SK-N-SH (cell line): ENCODE measurements at regions not wholly inside any gene's neighbourhood (a gene's known extent, or its start where the extent isn't known, plus 50 kb on each side); places are given as distances from the start of the nearest gene placed in this dataset.

Experiments
- CTCF ChIA-PET: fragments of 300-600, 350-600 bp; formaldehyde crosslinking; extraction: SDS; loops from one replicate; lab custom pipeline; 2021; lab: Yijun Ruan, JAX
- POLR2A ChIA-PET: fragments of 350-600 bp; sonication (Branson Sonifier 250); formaldehyde crosslinking; extraction: SDS; loops from one replicate; lab custom pipeline; 2020; ENCODE audit warnings: antibody characterized with exemption, inconsistent platforms; lab: Yijun Ruan, JAX
- DNase-seq: peaks from one replicate; pipeline ENCODE4 v3.0.0; 2012
- H2AFZ ChIP-seq: fragments of 200-600 bp; sonication (generic); 2 replicates; pipeline ENCODE4 v1.8.1; 2016; ENCODE audit warnings: antibody characterized with exemption, mild to moderate bottlenecking, low read depth
- H3F3A ChIP-seq: fragments of 200-600 bp; sonication (generic); replicated peaks from 2 replicates; pipeline ENCODE3; 2016; ENCODE audit warnings: antibody characterized with exemption, mild to moderate bottlenecking; ENCODE audit not compliant: insufficient read depth
- H3K27ac ChIP-seq, 2 experiments: fragments of 200-500 bp in 1 of 2; fragments of 200-600 bp in 1 of 2; sonication (Bioruptor generic) in 1 of 2; sonication (generic), shearing (Covaris generic) in 1 of 2; 2 replicates each; pipeline versions ENCODE4 v1.5.1 to v1.6.1; 2014 to 2016; ENCODE audit warnings: low read depth in 2 of 2, inconsistent platforms in 1 of 2, low read length in 1 of 2, mild to moderate bottlenecking in 1 of 2, mixed read lengths in 1 of 2
- H3K27me3 ChIP-seq: fragments of 200-600 bp; sonication (generic), shearing (Covaris generic); 2 replicates; pipeline ENCODE4 v1.6.1; 2016; ENCODE audit warnings: mixed run types; ENCODE audit not compliant: insufficient read depth
- H3K36me3 ChIP-seq, 2 experiments: fragments of 200-500 bp in 1 of 2; fragments of 200-600 bp in 1 of 2; sonication (Bioruptor generic) in 1 of 2; sonication (generic) in 1 of 2; replicated peaks in 1 of 2; 2 replicates each; pipeline versions ENCODE3 to v1.5.1; 2014 to 2016; ENCODE audit warnings: low read length in 1 of 2, mild to moderate bottlenecking in 1 of 2; ENCODE audit not compliant: insufficient read depth in 2 of 2, control insufficient read depth in 1 of 2
- H3K4me1 ChIP-seq, 2 experiments: fragments of 200-500 bp in 1 of 2; fragments of 200-600 bp in 1 of 2; sonication (Bioruptor generic) in 1 of 2; sonication (generic), shearing (Covaris generic) in 1 of 2; 2 replicates each; pipeline versions ENCODE4 v1.5.1 to v1.6.1; 2014 to 2016; ENCODE audit warnings: low read depth in 1 of 2, low read length in 1 of 2, mixed run types in 1 of 2; ENCODE audit not compliant: insufficient read depth in 2 of 2, control insufficient read depth in 1 of 2
- H3K4me2 ChIP-seq: fragments of 200-600 bp; sonication (generic), shearing (Covaris generic); 2 replicates; pipeline ENCODE4 v1.6.1; 2017; ENCODE audit warnings: mixed run types
- H3K4me3 ChIP-seq, 2 experiments: fragments of 200-500 bp in 1 of 2; fragments of 200-600 bp in 1 of 2; sonication (Bioruptor generic) in 1 of 2; sonication (generic), shearing (Covaris generic) in 1 of 2; 2 replicates each; pipeline versions ENCODE4 v1.5.1 to v1.8.1; 2014 to 2016; ENCODE audit warnings: low read depth in 2 of 2, inconsistent platforms in 1 of 2, low read length in 1 of 2, mild to moderate bottlenecking in 1 of 2, mixed read lengths in 1 of 2, moderate library complexity in 1 of 2
- H3K79me2 ChIP-seq: fragments of 200-600 bp; sonication (generic); 2 replicates; pipeline ENCODE4 v1.8.1; 2017; ENCODE audit warnings: mild to moderate bottlenecking; ENCODE audit not compliant: insufficient read depth
- H3K9ac ChIP-seq: fragments of 200-600 bp; sonication (generic); 2 replicates; pipeline ENCODE4 v1.6.1; 2017; ENCODE audit warnings: mixed run types
- H3K9me2 ChIP-seq: fragments of 200-600 bp; sonication (generic); 2 replicates; pipeline ENCODE4 v1.6.1; 2017; ENCODE audit warnings: mixed run types
- H3K9me3 ChIP-seq: fragments of 200-600 bp; sonication (generic); 2 replicates; pipeline ENCODE4 v1.6.1; 2017; ENCODE audit warnings: mixed run types, mild to moderate bottlenecking, moderate library complexity
- H4K20me1 ChIP-seq: fragments of 200-600 bp; sonication (generic); 2 replicates; pipeline ENCODE4 v1.6.1; 2017; ENCODE audit warnings: mild to moderate bottlenecking, mixed run types; ENCODE audit not compliant: insufficient read depth
- CHD2 ChIP-seq: fragments of 150-350 bp; IDR thresholded peaks from 2 replicates; pipeline ENCODE4 v1.6.1; 2018; ENCODE audit warnings: low read length; ENCODE audit not compliant: partially characterized antibody
- CTCF ChIP-seq: fragments of 200-600 bp; sonication (generic); IDR thresholded peaks from 2 replicates; pipeline ENCODE4 v1.6.1; 2017; ENCODE audit warnings: antibody characterized with exemption, mild to moderate bottlenecking, moderate library complexity
- EP300 ChIP-seq, 2 experiments: IDR thresholded peaks; 2 replicates each; pipeline versions ENCODE4 v1.4.0 to v1.6.1; 2012; ENCODE audit warnings: borderline replicate concordance in 1 of 2, low read depth in 1 of 2, low read length in 1 of 2
- EZH2phosphoT487 ChIP-seq: fragments of 200-600 bp; sonication (generic); IDR thresholded peaks from 2 replicates; pipeline ENCODE4 v1.6.1; 2017; ENCODE audit warnings: low read depth, mixed run types, mild to moderate bottlenecking, antibody characterized with exemption, moderate library complexity, borderline replicate concordance
- FOSL2 ChIP-seq: IDR thresholded peaks from 2 replicates; pipeline ENCODE4 v1.4.0; 2012; ENCODE audit warnings: low read depth, mild to moderate bottlenecking, moderate library complexity, borderline replicate concordance
- IRF3 ChIP-seq: fragments of 150-350 bp; IDR thresholded peaks from 2 replicates; pipeline ENCODE4 v1.6.1; 2016; ENCODE audit warnings: mild to moderate bottlenecking, low read depth, low read length
- NFIC ChIP-seq: IDR thresholded peaks from 2 replicates; pipeline ENCODE4 v1.4.0; 2012; ENCODE audit warnings: borderline replicate concordance
- NRF1 ChIP-seq: IDR thresholded peaks from 2 replicates; pipeline ENCODE4 v1.6.1; 2012; ENCODE audit warnings: low read depth, mild to moderate bottlenecking, low read length
- PBX3 ChIP-seq: IDR thresholded peaks from 2 replicates; pipeline ENCODE4; 2012
- RAD21 ChIP-seq: IDR thresholded peaks from 2 replicates; pipeline ENCODE4 v1.6.1; 2012; ENCODE audit warnings: mild to moderate bottlenecking, low read length
- SIN3A ChIP-seq: IDR thresholded peaks from 2 replicates; pipeline ENCODE4 v1.6.1; 2012; ENCODE audit warnings: low read depth, mild to moderate bottlenecking, low read length, moderate library complexity, borderline replicate concordance
- USF2 ChIP-seq: fragments of 150-350 bp; IDR thresholded peaks from 2 replicates; pipeline ENCODE4 v1.6.1; 2017; ENCODE audit warnings: antibody characterized with exemption, low read length, low read depth, borderline replicate concordance
- YY1 ChIP-seq: IDR thresholded peaks from 2 replicates; pipeline ENCODE4 v1.4.0; 2012; ENCODE audit warnings: low read depth, mild to moderate bottlenecking
- WGBS: methylation state at CpG from one replicate; pipeline ENCODE4 v1.1.6; 2017; ENCODE audit warnings: low lambda C conversion rate; 5-methylcytosine and 5-hydroxymethylcytosine counted together

GRCh38 chr2:203606051-203606450 lies 71.0 kb upstream of the RAPH1 start:
- H3K9ac ChIP-seq = no peak overlapping the region
- WGBS = 63% methylated on average over 3 of the region's 3 CpGs
- CTCF ChIA-PET = interaction anchor here (1.1 kb wide), 1 partner anchor 17 kb away, joined by 3 read pairs; no protein-coding TSS in a partner anchor

GRCh38 chr2:203610558-203610957 lies 75.5 kb upstream of the RAPH1 start:
- Histone ChIP-seq H3K27ac (no peak overlapping the region), H3F3A (no peaks in the 10 kb centered on the region), H3K9ac (no peak overlapping the region), H3K4me2 (no peak overlapping the region), H3K9me3 (no peaks in the 10 kb centered on the region), H3K9me2 (no peaks in the 10 kb centered on the region), H2AFZ (no peak overlapping the region), H4K20me1 (no peaks in the 10 kb centered on the region), H3K4me3 (no peak overlapping the region), H3K36me3 (no peaks in the 10 kb centered on the region), H3K27me3 (no peaks in the 10 kb centered on the region), H3K79me2 (no peaks in the 10 kb centered on the region), H3K4me1 (no peaks in the 10 kb centered on the region)
- ChIA-PET POLR2A (no interaction called here), CTCF (no interaction called here)
- TF ChIP-seq CTCF (no peak), NRF1 (no peak), EP300 (IDR thresholded peaks at IDR 0.05; ENCODE audit: borderline replicate concordance in 1 of 2, low read depth in 1 of 2, low read length in 1 of 2) (no peak), YY1 (no peak), PBX3 (no peak)
- WGBS = 95% methylated on average over 8 of the region's 8 CpGs
- DNase-seq = no peak

More at GRCh38 chr2:203606051-203606450, 71.0 kb upstream of the RAPH1 start:
- Histone ChIP-seq H3K9me3 (no peaks in the 10 kb centered on the region), H3K9me2 (no peaks in the 10 kb centered on the region), H3K27ac (no peak overlapping the region), H2AFZ (no peak overlapping the region), H3K4me2 (no peak overlapping the region), H3K36me3 (no peaks in the 10 kb centered on the region)
- TF ChIP-seq USF2 = no peak
- TF ChIP-seq, all 33 proteins: peak for 0
- H4K20me1 ChIP-seq = no peaks in the 10 kb centered on the region
- DNase-seq = no peak
- no peaks in the 10 kb centered on the region for H3F3A ChIP-seq
- H3K4me3 ChIP-seq = no peak overlapping the region
- no peaks in the 10 kb centered on the region for H3K27me3 ChIP-seq
- POLR2A ChIA-PET = interaction anchor here (0.6 kb wide), 1 partner anchor 32 kb away, joined by 3 read pairs; no protein-coding TSS in a partner anchor
- no peaks in the 10 kb centered on the region for H3K79me2 ChIP-seq
- H3K4me1 ChIP-seq = peaks cover 0 to 9% of the 10 kb centered on the region in 2 experiments; a peak in 2 of 4 replicates

GRCh38 chr2:203612246-203612645 lies 77.1 kb upstream of the RAPH1 start:
- CTCF ChIA-PET = interaction anchor here (1.4 kb wide), 1 partner anchor 158 kb away, joined by 3 read pairs; no protein-coding TSS in a partner anchor
- 87% methylated on average over 4 of the region's 4 CpGs for WGBS
- Histone ChIP-seq H3K4me1 (no peaks in the 10 kb centered on the region), H3K9me3 (no peaks in the 10 kb centered on the region), H3K27me3 (no peaks in the 10 kb centered on the region), H3K9ac (no peak overlapping the region), H3K4me2 (no peak overlapping the region), H3K4me3 (no peak overlapping the region), H3K9me2 (no peaks in the 10 kb centered on the region), H3F3A (no peaks in the 10 kb centered on the region), H3K36me3 (no peaks in the 10 kb centered on the region), H3K79me2 (no peaks in the 10 kb centered on the region), H3K27ac (no peak overlapping the region), H2AFZ (no peak overlapping the region), H4K20me1 (no peaks in the 10 kb centered on the region)
- POLR2A ChIA-PET = no interaction called here
- TF ChIP-seq EZH2phosphoT487 = no peak
- TF ChIP-seq SIN3A = no peak
- TF ChIP-seq EP300 (IDR thresholded peaks at IDR 0.05; ENCODE audit: borderline replicate concordance in 1 of 2, low read depth in 1 of 2, low read length in 1 of 2) = no peak
- TF ChIP-seq NFIC = no peak
- no peak for TF ChIP-seq IRF3
- no peak for TF ChIP-seq CHD2
- no peak for TF ChIP-seq RAD21
- no peak for TF ChIP-seq FOSL2
- no peak for TF ChIP-seq NRF1
- DNase-seq = no peak
